ENCODE measurements at regions not wholly inside any gene's neighbourhood (a gene's known extent, or its start where the extent isn't known, plus 50 kb on each side); places are given as distances from the start of the nearest gene placed in this dataset.

DNA sequence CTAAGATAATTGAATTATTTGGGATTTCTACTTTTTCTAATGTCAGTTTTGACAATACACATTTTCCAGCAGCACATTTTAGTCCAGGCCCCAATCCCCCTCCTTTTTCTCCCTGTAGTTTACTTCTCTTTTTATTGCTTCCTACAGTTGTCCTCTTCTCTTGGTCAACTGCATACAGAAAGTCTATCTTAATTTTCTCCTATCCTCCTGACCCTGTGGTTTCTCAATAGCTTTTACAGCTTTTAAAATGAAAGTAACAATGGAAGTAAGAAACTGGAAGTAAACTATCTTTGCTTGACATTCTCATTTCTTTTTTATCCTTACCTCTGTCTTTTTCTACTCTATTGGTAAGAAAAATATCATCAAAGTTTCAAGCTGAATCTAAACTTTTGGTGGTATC, 106.5 kb upstream of the OXGR1 start:
- DNase-seq (ENCODE audit: extremely low read depth, low read depth), result no peak
- TF ChIP-seq, protein P1, sequence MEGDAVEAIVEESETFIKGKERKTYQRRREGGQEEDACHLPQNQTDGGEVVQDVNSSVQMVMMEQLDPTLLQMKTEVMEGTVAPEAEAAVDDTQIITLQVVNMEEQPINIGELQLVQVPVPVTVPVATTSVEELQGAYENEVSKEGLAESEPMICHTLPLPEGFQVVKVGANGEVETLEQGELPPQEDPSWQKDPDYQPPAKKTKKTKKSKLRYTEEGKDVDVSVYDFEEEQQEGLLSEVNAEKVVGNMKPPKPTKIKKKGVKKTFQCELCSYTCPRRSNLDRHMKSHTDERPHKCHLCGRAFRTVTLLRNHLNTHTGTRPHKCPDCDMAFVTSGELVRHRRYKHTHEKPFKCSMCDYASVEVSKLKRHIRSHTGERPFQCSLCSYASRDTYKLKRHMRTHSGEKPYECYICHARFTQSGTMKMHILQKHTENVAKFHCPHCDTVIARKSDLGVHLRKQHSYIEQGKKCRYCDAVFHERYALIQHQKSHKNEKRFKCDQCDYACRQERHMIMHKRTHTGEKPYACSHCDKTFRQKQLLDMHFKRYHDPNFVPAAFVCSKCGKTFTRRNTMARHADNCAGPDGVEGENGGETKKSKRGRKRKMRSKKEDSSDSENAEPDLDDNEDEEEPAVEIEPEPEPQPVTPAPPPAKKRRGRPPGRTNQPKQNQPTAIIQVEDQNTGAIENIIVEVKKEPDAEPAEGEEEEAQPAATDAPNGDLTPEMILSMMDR (IDR thresholded peaks at IDR 0.05; ENCODE audit: low read depth, low read length, missing control alignments), result no peak
- H3K4me3 ChIP-seq (replicated peaks; ENCODE audit: low read depth, low read length), result no peak overlapping the region

DNA sequence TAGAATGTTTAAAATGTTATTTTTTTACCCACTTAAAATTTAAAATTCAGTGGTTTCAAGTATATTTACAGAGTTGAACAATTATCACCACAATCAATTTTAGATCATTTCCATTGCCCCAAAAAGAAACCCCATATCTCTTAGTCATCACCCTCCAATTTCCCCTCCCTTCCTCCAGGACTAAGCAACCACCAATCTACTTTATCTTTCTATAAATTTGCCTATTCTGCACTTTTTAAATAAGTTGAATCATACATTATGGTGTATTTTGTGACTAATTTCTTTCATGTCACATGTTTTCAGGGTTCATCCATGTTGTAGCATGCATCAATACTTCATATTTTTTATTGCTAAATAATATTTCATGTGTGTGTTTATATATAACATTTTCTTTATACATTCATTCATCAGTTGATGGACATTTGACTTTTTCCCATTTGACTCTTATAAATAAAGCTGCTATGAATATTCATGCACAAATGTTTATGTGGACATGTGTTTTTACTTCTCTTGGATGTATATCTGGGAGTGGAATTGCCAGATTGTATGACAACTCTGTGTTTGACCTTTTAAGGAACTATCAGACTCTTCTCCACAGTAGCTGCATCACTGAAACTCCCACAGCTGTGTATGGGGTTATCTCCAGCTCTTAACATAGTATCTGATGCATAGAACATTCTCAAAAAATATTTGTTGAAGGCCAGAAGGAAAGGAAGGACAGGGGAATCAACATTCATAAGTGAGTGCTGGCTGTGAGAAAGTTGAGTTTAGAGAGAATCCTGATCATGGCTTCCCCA, 107.8 kb upstream of the OXGR1 start:
- TF ChIP-seq, protein P1 (IDR thresholded peaks at IDR 0.05; ENCODE audit: low read depth, low read length, missing control alignments), result no peak
- H3K4me3 ChIP-seq (replicated peaks; ENCODE audit: low read depth, low read length), result no peak overlapping the region
- no peak for DNase-seq (ENCODE audit: extremely low read depth, low read depth)

DNA sequence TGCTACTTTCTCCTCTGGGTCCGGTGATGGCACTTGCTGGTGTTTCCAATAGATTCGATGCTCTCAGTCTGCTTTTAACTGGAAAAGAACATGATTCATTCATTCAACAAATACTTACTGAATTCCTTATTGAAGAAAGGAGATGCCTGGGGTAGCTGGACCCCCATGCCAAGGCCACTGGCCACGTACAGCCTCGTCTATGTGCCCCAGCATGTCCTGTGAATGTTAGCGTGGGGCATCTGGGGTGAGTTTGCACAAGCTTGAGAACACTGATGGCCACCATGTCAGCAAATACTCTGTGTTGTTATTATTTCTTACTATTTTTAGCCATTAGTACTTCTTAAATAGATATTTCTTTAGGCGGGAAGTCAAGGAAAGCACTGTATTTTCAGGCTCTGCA, 112.0 kb upstream of the OXGR1 start:
- TF ChIP-seq, protein P1 (IDR thresholded peaks at IDR 0.05; ENCODE audit: low read depth, low read length, missing control alignments), result no peak
- no peak for DNase-seq (ENCODE audit: extremely low read depth, low read depth)
- no peak overlapping the region for H3K4me3 ChIP-seq (replicated peaks; ENCODE audit: low read depth, low read length)

DNA sequence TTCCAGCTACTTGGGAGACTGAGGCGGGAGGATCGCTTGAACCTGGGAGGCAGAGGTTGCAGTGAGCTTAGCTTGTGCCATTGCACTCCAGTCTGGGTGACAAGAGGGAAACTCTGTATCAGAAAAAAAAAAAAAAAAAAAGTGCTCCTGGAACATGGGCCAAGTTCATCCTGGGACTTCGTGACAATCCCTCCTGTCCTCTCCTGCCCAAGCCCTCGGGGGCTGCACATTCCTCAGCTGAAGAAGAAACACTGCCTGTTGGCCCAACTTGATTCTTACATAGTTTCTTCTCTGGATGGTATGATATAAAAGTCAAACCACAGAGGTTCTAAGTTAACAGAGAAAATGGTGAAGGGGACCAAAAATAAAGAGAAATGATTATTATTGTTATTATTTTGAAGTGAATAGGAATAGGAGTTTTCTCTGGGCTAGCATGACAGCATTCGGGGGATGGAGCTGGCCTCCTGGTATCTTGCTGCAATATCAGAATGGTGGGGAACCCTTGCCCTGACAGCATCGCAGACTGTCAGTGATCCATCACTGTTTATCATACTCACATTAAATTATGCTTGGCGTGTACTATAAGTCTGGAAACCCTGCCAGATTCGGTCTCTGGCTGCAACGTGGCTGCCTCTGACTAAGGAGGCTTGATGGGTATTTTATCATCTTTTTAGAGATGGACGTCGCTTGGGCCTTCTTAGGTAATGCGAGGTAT, 113.7 kb upstream of the OXGR1 start:
- TF ChIP-seq, protein P1 (IDR thresholded peaks at IDR 0.05; ENCODE audit: low read depth, low read length, missing control alignments), result no peak
- no peak for DNase-seq (ENCODE audit: extremely low read depth, low read depth)
- no peak overlapping the region for H3K4me3 ChIP-seq (replicated peaks; ENCODE audit: low read depth, low read length)

DNA sequence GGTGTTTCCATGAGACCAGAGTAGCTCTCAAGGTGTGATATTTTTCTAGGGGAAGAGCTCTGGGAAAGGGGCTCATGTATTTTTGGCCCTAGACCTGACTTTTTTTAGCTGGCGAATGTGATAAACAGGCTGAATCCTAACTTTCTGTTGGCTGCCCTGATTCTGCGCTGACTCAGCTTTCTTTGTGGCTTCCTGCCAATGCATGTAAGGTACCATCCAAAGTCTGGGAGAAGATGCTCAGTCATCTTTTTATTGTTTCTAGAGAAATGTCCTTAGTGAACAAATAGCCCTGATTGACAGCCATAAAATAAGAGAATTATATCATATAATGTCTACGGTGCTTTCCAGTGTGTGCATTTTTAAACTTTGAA, 113.6 kb upstream of the MBNL2 start:
- no peak overlapping the region for H3K4me3 ChIP-seq (replicated peaks; ENCODE audit: low read depth, low read length)
- DNase-seq (ENCODE audit: extremely low read depth, low read depth), result no peak
- TF ChIP-seq, protein P1 (IDR thresholded peaks at IDR 0.05; ENCODE audit: low read depth, low read length, missing control alignments), result no peak

DNA sequence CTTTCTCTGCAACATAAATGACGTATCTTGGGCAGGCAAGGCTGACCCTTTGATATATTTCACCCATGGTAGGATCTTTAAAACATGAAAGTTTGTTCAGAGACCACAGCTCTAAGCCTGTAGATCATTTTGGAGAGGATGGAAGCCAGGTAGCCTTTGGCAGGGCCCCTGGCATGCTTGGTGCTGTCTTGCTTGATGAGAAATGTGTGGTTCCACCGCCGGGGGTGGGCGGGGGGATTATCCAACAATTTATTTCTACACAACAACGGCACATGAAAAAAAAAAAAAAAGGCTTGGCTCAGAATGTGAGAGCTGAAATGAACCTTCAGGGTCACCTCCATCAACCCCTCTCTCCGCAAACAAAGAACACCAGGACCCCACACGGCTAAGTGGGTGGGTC, 112.9 kb upstream of the MBNL2 start:
- TF ChIP-seq, protein P1 (IDR thresholded peaks at IDR 0.05; ENCODE audit: low read depth, low read length, missing control alignments), result no peak
- no peak overlapping the region for H3K4me3 ChIP-seq (replicated peaks; ENCODE audit: low read depth, low read length)

More for the DNA sequence above, 112.9 kb upstream of the MBNL2 start:
- no peak for DNase-seq (ENCODE audit: extremely low read depth, low read depth)
